Heart left ventricle (tissue), 13 donors: ENCODE measurements at regions not wholly inside any gene's neighbourhood (a gene's known extent, or its start where the extent isn't known, plus 50 kb on each side); places are given as distances from the start of the nearest gene placed in this dataset.

Experiments
- POLR2A ChIP-seq, 2 donors: fragments of 450-650 bp; IDR thresholded peaks; one replicate each; pipeline ENCODE4 v1.6.1; 2017; ENCODE audit warnings: antibody characterized with exemption in 2 of 2, mild to moderate bottlenecking in 2 of 2, moderate library complexity in 2 of 2
- TF ChIP-seq, protein P1 (sequence below), 12 donors: fragments of 200-600 bp; sonication (generic) in 4 of 12; IDR thresholded peaks; one replicate each; pipeline versions ENCODE4 v1.5.0 to v1.8.0; 2018 to 2022; ENCODE audit warnings: antibody characterized with exemption in 12 of 12, mild to moderate bottlenecking in 5 of 12
- donor health status: ischemic (EF 13 %, LVEDD 7.1; RV severe dilation, severe dysfunction).
- donor health status: DM: no; HTN: yes; CAD: no.
- donor health status: DM: no; HTN: no; CAD: no.
- donor health status: ischemic (EF 25% LVEDD 6.9; RV normal size, moderate dysfunction).
- donor health status: ischemic (EF 25% LVEDD 5.7; RV mildly dilated, moderate dysfunction).
- donor health status: ischemic (EF 35%, LVEDD 5.7; RV mildly dilated, moderate dysfunction).
- donor health status: nonischemic (EF 11% LVEDD 7.7; RV severe dilation, severe dysfunction).
- donor health status: DM: yes; HTN: yes; CAD: no.
- donor health status: PGD.
- donor health status: ischemic (EF 29% LVEDD 5.4; RV normal size, mild dysfunction).
- donor health status: nonischemic (EF 23%, LVEDD 6.1; RV moderate dilation, normal function).

GRCh38 chr4:87738483-87738882 lies 60.9 kb upstream of the IBSP start:
- TF ChIP-seq, protein P1, sequence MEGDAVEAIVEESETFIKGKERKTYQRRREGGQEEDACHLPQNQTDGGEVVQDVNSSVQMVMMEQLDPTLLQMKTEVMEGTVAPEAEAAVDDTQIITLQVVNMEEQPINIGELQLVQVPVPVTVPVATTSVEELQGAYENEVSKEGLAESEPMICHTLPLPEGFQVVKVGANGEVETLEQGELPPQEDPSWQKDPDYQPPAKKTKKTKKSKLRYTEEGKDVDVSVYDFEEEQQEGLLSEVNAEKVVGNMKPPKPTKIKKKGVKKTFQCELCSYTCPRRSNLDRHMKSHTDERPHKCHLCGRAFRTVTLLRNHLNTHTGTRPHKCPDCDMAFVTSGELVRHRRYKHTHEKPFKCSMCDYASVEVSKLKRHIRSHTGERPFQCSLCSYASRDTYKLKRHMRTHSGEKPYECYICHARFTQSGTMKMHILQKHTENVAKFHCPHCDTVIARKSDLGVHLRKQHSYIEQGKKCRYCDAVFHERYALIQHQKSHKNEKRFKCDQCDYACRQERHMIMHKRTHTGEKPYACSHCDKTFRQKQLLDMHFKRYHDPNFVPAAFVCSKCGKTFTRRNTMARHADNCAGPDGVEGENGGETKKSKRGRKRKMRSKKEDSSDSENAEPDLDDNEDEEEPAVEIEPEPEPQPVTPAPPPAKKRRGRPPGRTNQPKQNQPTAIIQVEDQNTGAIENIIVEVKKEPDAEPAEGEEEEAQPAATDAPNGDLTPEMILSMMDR (IDR thresholded peaks at IDR 0.05): no peak
- no peak for TF ChIP-seq POLR2A (IDR thresholded peaks at IDR 0.05)
